Nephron (organoid): ENCODE measurements at regions not wholly inside any gene's neighbourhood (a gene's known extent, or its start where the extent isn't known, plus 50 kb on each side); places are given as distances from the start of the nearest gene placed in this dataset.
A peak's percentile ranks its signal among the peaks of the same experiment; 100 is the strongest.

Source experiments
- H3K27ac Mint-ChIP-seq, 3 experiments: 2 replicates each; pipeline ENCODE4 v1.8.0; 2020; ENCODE audit warnings: mixed read lengths in 3 of 3, mild to moderate bottlenecking in 2 of 3, moderate library complexity in 1 of 3
- H3K27me3 Mint-ChIP-seq: 2 replicates; pipeline ENCODE4 v1.8.0; 2021; ENCODE audit warnings: low read depth, mild to moderate bottlenecking, moderate library complexity, mixed read lengths
- H3K36me3 Mint-ChIP-seq: 2 replicates; pipeline ENCODE4 v1.8.0; 2020; ENCODE audit warnings: low read depth, mixed read lengths
- H3K4me1 Mint-ChIP-seq: 2 replicates; pipeline ENCODE4 v1.8.0; 2020; ENCODE audit warnings: mixed read lengths
- H3K4me3 Mint-ChIP-seq, 3 experiments: 2 replicates each; pipeline ENCODE4 v1.8.0; 2020; ENCODE audit warnings: mild to moderate bottlenecking in 3 of 3, mixed read lengths in 3 of 3, moderate library complexity in 2 of 3
- H3K9me3 Mint-ChIP-seq: 2 replicates; pipeline ENCODE4 v1.8.0; 2020; ENCODE audit warnings: mixed read lengths
- CTCF ChIP-seq, 3 experiments: fragments of 200-600 bp; sonication (generic); IDR thresholded peaks; one replicate each; pipeline ENCODE4 v1.5.0; 2021; ENCODE audit warnings: antibody characterized with exemption in 3 of 3; ENCODE audit not compliant: unreplicated experiment in 3 of 3

GRCh38 chr9:90114641-90115425 lies 510.0 kb downstream of the GADD45G start:
- Mint-ChIP-seq H3K27ac (no peak overlapping the region), H3K4me3 (no peak overlapping the region), H3K4me1 (peaks cover 3% of the 10 kb centered on the region), H3K9me3 (peaks cover 3% of the 10 kb centered on the region), H3K27me3 (peaks cover 10% of the 10 kb centered on the region), H3K36me3 (no peaks in the 10 kb centered on the region)
- TF ChIP-seq CTCF (IDR thresholded peaks at IDR 0.05; ENCODE audit: unreplicated experiment in 3 of 3), result no peak

GRCh38 chr9:90121762-90122161 lies 517.0 kb downstream of the GADD45G start:
- Mint-ChIP-seq H3K36me3 (peaks cover 7% of the 10 kb centered on the region), H3K4me1 (peaks cover 22% of the 10 kb centered on the region), H3K27ac (no peak overlapping the region), H3K9me3 (peaks cover 8% of the 10 kb centered on the region), H3K27me3 (no peaks in the 10 kb centered on the region), H3K4me3 (no peak overlapping the region)
- TF ChIP-seq CTCF (IDR thresholded peaks at IDR 0.05; ENCODE audit: unreplicated experiment in 3 of 3), result no peak

GRCh38 chr9:90124961-90125360 lies 517.7 kb downstream of the DIRAS2 start:
- no peak overlapping the region for H3K4me3 Mint-ChIP-seq
- H3K27ac Mint-ChIP-seq, result peak overlapping the region in 2 of 3 experiments; percentile 25 to 28
- H3K27me3 Mint-ChIP-seq, result peaks cover 3% of the 10 kb centered on the region
- no peak for TF ChIP-seq CTCF (IDR thresholded peaks at IDR 0.05; ENCODE audit: unreplicated experiment in 3 of 3)
- peaks cover 23% of the 10 kb centered on the region for H3K4me1 Mint-ChIP-seq
- peaks cover 7% of the 10 kb centered on the region for H3K36me3 Mint-ChIP-seq
- peaks cover 15% of the 10 kb centered on the region for H3K9me3 Mint-ChIP-seq

- Mint-ChIP-seq H3K27ac (no peak overlapping the region), H3K27me3 (peaks cover 3% of the 10 kb centered on the region), H3K36me3 (peaks cover 7% of the 10 kb centered on the region), H3K4me1 (peaks cover 23% of the 10 kb centered on the region), H3K4me3 (no peak overlapping the region), H3K9me3 (peaks cover 16% of the 10 kb centered on the region)
- no peak for TF ChIP-seq CTCF (IDR thresholded peaks at IDR 0.05; ENCODE audit: unreplicated experiment in 3 of 3)
These were observed 514.7 kb downstream of the DIRAS2 start for GRCh38 chr9:90127923-90128322.

DNA sequence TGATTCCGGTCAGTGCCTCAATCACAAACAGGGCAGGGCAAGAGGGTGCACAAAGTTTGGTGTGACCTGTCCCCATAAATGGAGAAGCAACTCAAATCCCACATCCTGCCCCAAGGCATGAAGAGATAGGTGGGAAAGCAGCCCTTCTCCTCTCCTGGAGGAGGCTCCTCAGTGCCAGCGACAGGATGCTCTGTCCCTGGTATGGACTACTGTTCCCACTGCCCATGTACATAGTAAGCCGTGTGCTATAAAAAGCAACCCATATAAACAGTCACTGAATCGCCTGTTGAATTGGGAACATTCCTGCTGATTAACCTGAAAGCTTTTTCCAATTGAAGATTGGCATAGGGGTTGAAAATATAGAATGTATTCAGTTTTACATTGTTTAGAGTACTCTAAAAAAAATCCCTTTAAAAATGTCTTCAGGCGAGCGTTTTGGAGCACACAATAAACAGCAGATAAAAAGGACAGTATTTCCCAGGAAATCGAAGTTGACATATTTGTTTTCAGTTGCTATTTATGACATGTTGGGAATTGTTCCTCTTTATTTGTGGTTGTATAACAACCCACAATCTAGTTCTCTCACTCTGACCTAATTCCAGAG lies 513.9 kb downstream of the DIRAS2 start:
- peaks cover 23% of the 10 kb centered on the region for H3K4me1 Mint-ChIP-seq
- no peak overlapping the region for H3K4me3 Mint-ChIP-seq
- peaks cover 7% of the 10 kb centered on the region for H3K36me3 Mint-ChIP-seq
- H3K9me3 Mint-ChIP-seq, result peaks cover 16% of the 10 kb centered on the region
- no peak for TF ChIP-seq CTCF (IDR thresholded peaks at IDR 0.05; ENCODE audit: unreplicated experiment in 3 of 3)
- peaks cover 3% of the 10 kb centered on the region for H3K27me3 Mint-ChIP-seq
- no peak overlapping the region for H3K27ac Mint-ChIP-seq
